Panc1 (cell line): ENCODE measurements at regions not wholly inside any gene's neighbourhood (a gene's known extent, or its start where the extent isn't known, plus 50 kb on each side); places are given as distances from the start of the nearest gene placed in this dataset.

Source experiments
- ATAC-seq: fragments of 200-7000 bp; cut with Tn5 transposase; 2 replicates; pipeline ENCODE4 v1.9.1; 2020; ENCODE audit warnings: mild to moderate bottlenecking, moderate library complexity
- BruUV-seq: library from RNA; stranded (reverse); fragments of 400-500 nt; replicated peaks from 2 replicates; lab custom pipeline; 2021; lab: Mats Ljungman, UMichigan
- CTCF ChIA-PET: fragments of 300-600 bp; sonication (Branson Sonifier 250); formaldehyde crosslinking; loops from one replicate; lab custom pipeline; 2022; ENCODE audit warnings: antibody characterized with exemption; lab: Charles Lee
- POLR2A ChIA-PET: fragments of 300-600 bp; sonication (Branson Sonifier 250); formaldehyde crosslinking; loops from one replicate; lab custom pipeline; 2022; ENCODE audit warnings: antibody characterized with exemption; lab: Charles Lee
- DNase-seq: peaks from one replicate; pipeline ENCODE4 v3.0.0-alpha.2; 2010; ENCODE audit warnings: low read depth, low spot score
- H3K27ac ChIP-seq: 2 replicates; pipeline ENCODE4 v1.5.1; 2011; ENCODE audit warnings: mild to moderate bottlenecking, low read length, inconsistent platforms
- H3K27me3 ChIP-seq: fragments of 200-500 bp; sonication (Bioruptor generic); 2 replicates; pipeline ENCODE4 v1.6.0; 2014; ENCODE audit warnings: low read length, inconsistent platforms; ENCODE audit not compliant: control insufficient read depth, insufficient read depth
- H3K36me3 ChIP-seq: fragments of 200-500 bp; sonication (Bioruptor generic); 2 replicates; pipeline ENCODE4 v1.5.1; 2014; ENCODE audit warnings: inconsistent platforms, mild to moderate bottlenecking, low read length, moderate library complexity; ENCODE audit not compliant: control insufficient read depth, insufficient read depth
- H3K4me1 ChIP-seq: 2 replicates; pipeline ENCODE4 v1.5.1; 2011; ENCODE audit warnings: inconsistent platforms, mild to moderate bottlenecking, low read length, moderate library complexity; ENCODE audit not compliant: control insufficient read depth, insufficient read depth
- H3K4me3 ChIP-seq, 2 experiments: 2 replicates each; pipeline ENCODE4 v1.5.1; 2011 to 2012; ENCODE audit warnings: low read depth in 2 of 2, low read length in 2 of 2, mild to moderate bottlenecking in 2 of 2, inconsistent platforms in 1 of 2, moderate library complexity in 1 of 2
- H3K9me3 ChIP-seq: fragments of 200-500 bp; sonication (Bioruptor generic); 2 replicates; pipeline ENCODE4 v1.5.1; 2014; ENCODE audit warnings: low read depth, mild to moderate bottlenecking, inconsistent platforms, low read length, moderate library complexity; ENCODE audit not compliant: control insufficient read depth, insufficient read depth
- CTCF ChIP-seq: fragments of 450-650 bp; IDR thresholded peaks from 2 replicates; pipeline ENCODE4 v1.5.1; 2017; ENCODE audit warnings: mild to moderate bottlenecking
- POLR2AphosphoS5 ChIP-seq: IDR thresholded peaks from 2 replicates; pipeline ENCODE4 v1.6.1; 2012; ENCODE audit warnings: mild to moderate bottlenecking, low read depth, low read length, moderate library complexity
- SIN3A ChIP-seq: IDR thresholded peaks from 2 replicates; pipeline ENCODE4 v1.6.1; 2012; ENCODE audit warnings: low read depth, mild to moderate bottlenecking, low read length, moderate library complexity, borderline replicate concordance; ENCODE audit not compliant: insufficient read depth
- TCF7L2 ChIP-seq: IDR thresholded peaks from 2 replicates; pipeline ENCODE4 v1.6.1; 2011; ENCODE audit warnings: mild to moderate bottlenecking, low read depth, low read length, inconsistent platforms
- in situ Hi-C: cut with HindIII; loops from 2 replicates; pipeline ENCODE4 v1.10.0; 2016; ENCODE audit warnings: low sequenced_read_pairs, low pct_unique_long_range_greater_than_20kb
- intact Hi-C: fragments of 100-400 bp; cut with micrococcal nuclease; formaldehyde crosslinking; loops from one replicate; pipeline ENCODE4 v1.10.0; 2022; ENCODE audit not compliant: unreplicated experiment
- TF ChIP-seq, protein P1 (sequence below), 2 experiments: IDR thresholded peaks; 2 replicates each; pipeline ENCODE4 v1.6.1; 2011 to 2012; ENCODE audit warnings: low read depth in 2 of 2, control low read depth in 1 of 2, low read length in 1 of 2, mild to moderate bottlenecking in 1 of 2, moderate library complexity in 1 of 2; ENCODE audit not compliant: insufficient read depth in 1 of 2

GRCh38 chr16:27678955-27679354 lies 129.0 kb downstream of the KATNIP start:
- intact Hi-C loops: no loop called here
- no peak for ATAC-seq
- ChIA-PET POLR2A (interaction anchor here (0.7 kb wide), 1 partner anchor 367 kb away, joined by 10 read pairs; no protein-coding TSS in a partner anchor), CTCF (no interaction called here)
- no peak for TF ChIP-seq TCF7L2
- TF ChIP-seq, protein P1, sequence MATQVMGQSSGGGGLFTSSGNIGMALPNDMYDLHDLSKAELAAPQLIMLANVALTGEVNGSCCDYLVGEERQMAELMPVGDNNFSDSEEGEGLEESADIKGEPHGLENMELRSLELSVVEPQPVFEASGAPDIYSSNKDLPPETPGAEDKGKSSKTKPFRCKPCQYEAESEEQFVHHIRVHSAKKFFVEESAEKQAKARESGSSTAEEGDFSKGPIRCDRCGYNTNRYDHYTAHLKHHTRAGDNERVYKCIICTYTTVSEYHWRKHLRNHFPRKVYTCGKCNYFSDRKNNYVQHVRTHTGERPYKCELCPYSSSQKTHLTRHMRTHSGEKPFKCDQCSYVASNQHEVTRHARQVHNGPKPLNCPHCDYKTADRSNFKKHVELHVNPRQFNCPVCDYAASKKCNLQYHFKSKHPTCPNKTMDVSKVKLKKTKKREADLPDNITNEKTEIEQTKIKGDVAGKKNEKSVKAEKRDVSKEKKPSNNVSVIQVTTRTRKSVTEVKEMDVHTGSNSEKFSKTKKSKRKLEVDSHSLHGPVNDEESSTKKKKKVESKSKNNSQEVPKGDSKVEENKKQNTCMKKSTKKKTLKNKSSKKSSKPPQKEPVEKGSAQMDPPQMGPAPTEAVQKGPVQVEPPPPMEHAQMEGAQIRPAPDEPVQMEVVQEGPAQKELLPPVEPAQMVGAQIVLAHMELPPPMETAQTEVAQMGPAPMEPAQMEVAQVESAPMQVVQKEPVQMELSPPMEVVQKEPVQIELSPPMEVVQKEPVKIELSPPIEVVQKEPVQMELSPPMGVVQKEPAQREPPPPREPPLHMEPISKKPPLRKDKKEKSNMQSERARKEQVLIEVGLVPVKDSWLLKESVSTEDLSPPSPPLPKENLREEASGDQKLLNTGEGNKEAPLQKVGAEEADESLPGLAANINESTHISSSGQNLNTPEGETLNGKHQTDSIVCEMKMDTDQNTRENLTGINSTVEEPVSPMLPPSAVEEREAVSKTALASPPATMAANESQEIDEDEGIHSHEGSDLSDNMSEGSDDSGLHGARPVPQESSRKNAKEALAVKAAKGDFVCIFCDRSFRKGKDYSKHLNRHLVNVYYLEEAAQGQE (IDR thresholded peaks at IDR 0.05; ENCODE audit: insufficient read depth in 1 of 2, low read depth in 2 of 2, low read length in 1 of 2): no peak
- no peak for TF ChIP-seq CTCF
- no peak for TF ChIP-seq POLR2AphosphoS5
- no peak for TF ChIP-seq SIN3A
- no peaks in the 10 kb centered on the region for H3K9me3 ChIP-seq
- no peak overlapping the region for H3K27ac ChIP-seq
- no peaks in the 10 kb centered on the region for H3K4me1 ChIP-seq
- no peak for DNase-seq
- H3K27me3 ChIP-seq: no peaks in the 10 kb centered on the region
- H3K4me3 ChIP-seq: no peak overlapping the region
- no TSS peak for BruUV-seq
- in situ Hi-C loops: no loop called here
- H3K36me3 ChIP-seq: no peaks in the 10 kb centered on the region; the same call in 1 of the 2 replicates

DNA sequence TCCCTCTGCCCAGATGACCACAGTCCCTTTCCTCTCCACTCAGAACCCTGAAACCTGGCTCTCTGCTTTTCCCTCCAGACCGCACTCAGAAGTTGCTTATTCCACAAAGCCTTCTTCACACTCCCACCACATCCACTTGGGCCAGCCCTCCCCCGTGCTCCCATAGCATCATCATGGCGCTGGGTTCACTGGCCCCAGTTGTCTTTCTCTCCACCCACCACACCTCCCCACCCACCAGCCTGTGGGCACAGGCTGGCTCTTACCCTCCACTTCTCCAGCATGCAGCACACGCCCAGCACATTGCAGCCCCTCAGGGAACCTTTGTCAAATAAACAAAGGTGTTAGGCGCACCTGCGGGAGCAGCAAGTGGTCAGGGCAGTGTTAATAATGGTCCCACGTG lies 130.0 kb downstream of the KATNIP start:
- no peak overlapping the region for H3K27ac ChIP-seq
- H3K36me3 ChIP-seq: no peaks in the 10 kb centered on the region; the same call in 1 of the 2 replicates
- ChIA-PET POLR2A (no interaction called here), CTCF (no interaction called here)
- no peak overlapping the region for H3K4me3 ChIP-seq
- in situ Hi-C loops (no loop called here), intact Hi-C loops (no loop called here)
- ATAC-seq (no peak), DNase-seq (no peak)
- H3K9me3 ChIP-seq: no peaks in the 10 kb centered on the region
- TF ChIP-seq TCF7L2: no peak
- H3K4me1 ChIP-seq: no peaks in the 10 kb centered on the region
- no TSS peak for BruUV-seq
- H3K27me3 ChIP-seq: no peaks in the 10 kb centered on the region

- no peaks in the 10 kb centered on the region; the same call in 1 of the 2 replicates for H3K36me3 ChIP-seq
- ChIA-PET POLR2A (no interaction called here), CTCF (no interaction called here)
- no peaks in the 10 kb centered on the region for H3K9me3 ChIP-seq
- DNase-seq (no peak), ATAC-seq (no peak)
- intact Hi-C loops (no loop called here), in situ Hi-C loops (no loop called here)
- H3K27me3 ChIP-seq: no peaks in the 10 kb centered on the region
- no peaks in the 10 kb centered on the region for H3K4me1 ChIP-seq
- no peak for TF ChIP-seq CTCF
- TF ChIP-seq, protein P1 (IDR thresholded peaks at IDR 0.05; ENCODE audit: insufficient read depth in 1 of 2, low read depth in 2 of 2, low read length in 1 of 2): no peak
- TF ChIP-seq SIN3A: no peak
- TF ChIP-seq TCF7L2: no peak
- TF ChIP-seq POLR2AphosphoS5: no peak
- H3K27ac ChIP-seq: no peak overlapping the region
- no peak overlapping the region for H3K4me3 ChIP-seq
- no TSS peak for BruUV-seq
These were observed 131.7 kb downstream of the KATNIP start for GRCh38 chr16:27681681-27682080.
